Ishikawa (cell line): ENCODE measurements at regions not wholly inside any gene's neighbourhood (a gene's known extent, or its start where the extent isn't known, plus 50 kb on each side); places are given as distances from the start of the nearest gene placed in this dataset.

Source experiments
- CEBPB ChIP-seq: IDR thresholded peaks from 2 replicates; pipeline ENCODE4 v1.6.1; 2012
- CREB1 ChIP-seq: IDR thresholded peaks from 2 replicates; pipeline ENCODE4 v1.6.1; 2012; ENCODE audit warnings: low read depth
- EGR1 ChIP-seq: IDR thresholded peaks from 2 replicates; pipeline ENCODE4 v1.6.1; 2012
- EP300 ChIP-seq: IDR thresholded peaks from 2 replicates; pipeline ENCODE4 v1.6.1; 2012; ENCODE audit warnings: borderline replicate concordance
- FOXM1 ChIP-seq: IDR thresholded peaks from 2 replicates; pipeline ENCODE4 v1.6.1; 2012; ENCODE audit warnings: low read depth, borderline replicate concordance
- NFIC ChIP-seq: IDR thresholded peaks from 2 replicates; pipeline ENCODE4 v1.6.1; 2012
- RAD21 ChIP-seq: IDR thresholded peaks from 2 replicates; pipeline ENCODE4 v1.6.1; 2012; ENCODE audit warnings: low read depth
- TAF1 ChIP-seq: IDR thresholded peaks from 2 replicates; pipeline ENCODE4 v1.6.1; 2012; ENCODE audit warnings: low read depth, mild to moderate bottlenecking
- TCF12 ChIP-seq: IDR thresholded peaks from 2 replicates; pipeline ENCODE4 v1.6.1; 2012; ENCODE audit warnings: low read depth
- TEAD4 ChIP-seq: IDR thresholded peaks from 2 replicates; pipeline ENCODE4 v1.6.1; 2012
- YY1 ChIP-seq: IDR thresholded peaks from 2 replicates; pipeline ENCODE4 v1.6.1; 2012; ENCODE audit warnings: low read depth
- ZBTB7A ChIP-seq: IDR thresholded peaks from 2 replicates; pipeline ENCODE4 v1.6.1; 2012; ENCODE audit warnings: low read depth
- TF ChIP-seq, protein P1 (sequence below): IDR thresholded peaks from 2 replicates; pipeline ENCODE4 v1.6.1; 2012
- TF ChIP-seq, protein P2 (sequence below): IDR thresholded peaks from 2 replicates; pipeline ENCODE4 v1.6.1; 2012; ENCODE audit warnings: low read depth, mild to moderate bottlenecking
- TF ChIP-seq, protein P3 (sequence below): IDR thresholded peaks from 2 replicates; pipeline ENCODE4 v1.6.1; 2012

DNA sequence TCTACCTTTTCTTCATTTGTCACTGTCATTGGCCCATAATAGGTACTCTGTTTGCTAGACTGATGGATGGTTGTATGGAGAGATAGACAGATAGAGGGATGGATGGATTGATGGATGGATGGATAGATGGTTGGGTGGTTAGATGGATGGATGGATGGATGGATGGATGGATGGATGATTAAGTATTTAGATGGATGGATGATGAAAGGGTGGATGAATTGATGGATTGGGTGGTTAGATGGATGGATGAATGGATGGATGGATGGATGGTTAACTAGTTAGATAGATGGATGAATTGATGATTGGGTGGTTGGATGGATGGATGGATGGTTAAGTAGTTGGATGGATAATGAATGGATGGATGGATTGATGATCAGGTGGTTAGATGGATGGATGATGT is 334.7 kb upstream of the AUTS2 start:
- no peak for TF ChIP-seq TEAD4
- no peak for TF ChIP-seq RAD21
- TF ChIP-seq, protein P1, sequence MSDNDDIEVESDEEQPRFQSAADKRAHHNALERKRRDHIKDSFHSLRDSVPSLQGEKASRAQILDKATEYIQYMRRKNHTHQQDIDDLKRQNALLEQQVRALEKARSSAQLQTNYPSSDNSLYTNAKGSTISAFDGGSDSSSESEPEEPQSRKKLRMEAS: no peak
- TF ChIP-seq NFIC: no peak
- TF ChIP-seq EGR1: no peak
- no peak for TF ChIP-seq CEBPB
- no peak for TF ChIP-seq TAF1

DNA sequence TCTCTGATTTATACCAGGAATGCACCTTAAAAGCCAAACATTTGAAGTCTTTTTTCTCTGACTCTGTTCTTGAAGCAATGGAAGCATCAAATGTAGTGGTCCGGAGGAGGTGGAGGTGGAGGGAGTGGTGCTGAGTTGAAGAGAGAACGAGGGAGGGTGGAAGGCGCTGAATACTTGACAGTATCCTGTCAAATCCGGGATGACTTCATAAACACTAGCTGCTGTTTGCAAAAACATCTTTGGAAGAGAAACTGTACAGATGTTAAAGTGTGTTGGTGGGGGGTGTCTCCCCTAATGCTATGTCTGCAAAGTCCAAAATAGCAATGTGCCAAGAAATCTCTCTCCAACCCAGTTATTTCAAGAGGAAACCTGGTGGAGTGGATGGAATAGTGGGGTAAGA is 328.5 kb upstream of the AUTS2 start:
- TF ChIP-seq, protein P2, sequence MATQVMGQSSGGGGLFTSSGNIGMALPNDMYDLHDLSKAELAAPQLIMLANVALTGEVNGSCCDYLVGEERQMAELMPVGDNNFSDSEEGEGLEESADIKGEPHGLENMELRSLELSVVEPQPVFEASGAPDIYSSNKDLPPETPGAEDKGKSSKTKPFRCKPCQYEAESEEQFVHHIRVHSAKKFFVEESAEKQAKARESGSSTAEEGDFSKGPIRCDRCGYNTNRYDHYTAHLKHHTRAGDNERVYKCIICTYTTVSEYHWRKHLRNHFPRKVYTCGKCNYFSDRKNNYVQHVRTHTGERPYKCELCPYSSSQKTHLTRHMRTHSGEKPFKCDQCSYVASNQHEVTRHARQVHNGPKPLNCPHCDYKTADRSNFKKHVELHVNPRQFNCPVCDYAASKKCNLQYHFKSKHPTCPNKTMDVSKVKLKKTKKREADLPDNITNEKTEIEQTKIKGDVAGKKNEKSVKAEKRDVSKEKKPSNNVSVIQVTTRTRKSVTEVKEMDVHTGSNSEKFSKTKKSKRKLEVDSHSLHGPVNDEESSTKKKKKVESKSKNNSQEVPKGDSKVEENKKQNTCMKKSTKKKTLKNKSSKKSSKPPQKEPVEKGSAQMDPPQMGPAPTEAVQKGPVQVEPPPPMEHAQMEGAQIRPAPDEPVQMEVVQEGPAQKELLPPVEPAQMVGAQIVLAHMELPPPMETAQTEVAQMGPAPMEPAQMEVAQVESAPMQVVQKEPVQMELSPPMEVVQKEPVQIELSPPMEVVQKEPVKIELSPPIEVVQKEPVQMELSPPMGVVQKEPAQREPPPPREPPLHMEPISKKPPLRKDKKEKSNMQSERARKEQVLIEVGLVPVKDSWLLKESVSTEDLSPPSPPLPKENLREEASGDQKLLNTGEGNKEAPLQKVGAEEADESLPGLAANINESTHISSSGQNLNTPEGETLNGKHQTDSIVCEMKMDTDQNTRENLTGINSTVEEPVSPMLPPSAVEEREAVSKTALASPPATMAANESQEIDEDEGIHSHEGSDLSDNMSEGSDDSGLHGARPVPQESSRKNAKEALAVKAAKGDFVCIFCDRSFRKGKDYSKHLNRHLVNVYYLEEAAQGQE: no peak
- no peak for TF ChIP-seq TAF1
- TF ChIP-seq RAD21: no peak
- no peak for TF ChIP-seq ZBTB7A
- TF ChIP-seq EGR1: no peak
- TF ChIP-seq, protein P3, sequence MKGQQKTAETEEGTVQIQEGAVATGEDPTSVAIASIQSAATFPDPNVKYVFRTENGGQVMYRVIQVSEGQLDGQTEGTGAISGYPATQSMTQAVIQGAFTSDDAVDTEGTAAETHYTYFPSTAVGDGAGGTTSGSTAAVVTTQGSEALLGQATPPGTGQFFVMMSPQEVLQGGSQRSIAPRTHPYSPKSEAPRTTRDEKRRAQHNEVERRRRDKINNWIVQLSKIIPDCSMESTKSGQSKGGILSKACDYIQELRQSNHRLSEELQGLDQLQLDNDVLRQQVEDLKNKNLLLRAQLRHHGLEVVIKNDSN: no peak
- no peak for TF ChIP-seq TCF12
- TF ChIP-seq, protein P1: no peak
- no peak for TF ChIP-seq NFIC
- no peak for TF ChIP-seq CEBPB
- no peak for TF ChIP-seq TEAD4
- no peak for TF ChIP-seq CREB1
- no peak for TF ChIP-seq EP300

DNA sequence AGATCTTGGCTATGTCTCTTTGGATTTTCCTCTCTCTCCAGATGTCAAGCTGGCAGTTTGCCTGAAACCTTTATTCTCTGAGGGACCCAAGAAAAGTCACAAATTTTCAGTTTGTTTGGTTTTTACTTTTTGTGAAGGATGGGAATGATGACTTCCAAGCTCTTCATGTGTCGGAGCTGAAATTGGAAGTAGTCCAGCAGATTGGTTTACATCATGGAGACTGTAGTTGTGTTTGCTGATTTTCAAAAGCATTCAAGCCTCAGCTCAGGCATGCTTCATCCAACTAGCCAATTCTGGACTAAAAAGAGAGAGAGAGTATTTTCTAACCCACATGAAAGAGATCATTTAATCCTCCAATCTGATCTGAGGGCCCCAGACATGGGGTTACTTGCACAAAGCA is 326.2 kb upstream of the AUTS2 start:
- TF ChIP-seq NFIC: no peak
- no peak for TF ChIP-seq TCF12
- TF ChIP-seq YY1: no peak
- TF ChIP-seq ZBTB7A: no peak
- TF ChIP-seq FOXM1: no peak
- TF ChIP-seq, protein P1: no peak

DNA sequence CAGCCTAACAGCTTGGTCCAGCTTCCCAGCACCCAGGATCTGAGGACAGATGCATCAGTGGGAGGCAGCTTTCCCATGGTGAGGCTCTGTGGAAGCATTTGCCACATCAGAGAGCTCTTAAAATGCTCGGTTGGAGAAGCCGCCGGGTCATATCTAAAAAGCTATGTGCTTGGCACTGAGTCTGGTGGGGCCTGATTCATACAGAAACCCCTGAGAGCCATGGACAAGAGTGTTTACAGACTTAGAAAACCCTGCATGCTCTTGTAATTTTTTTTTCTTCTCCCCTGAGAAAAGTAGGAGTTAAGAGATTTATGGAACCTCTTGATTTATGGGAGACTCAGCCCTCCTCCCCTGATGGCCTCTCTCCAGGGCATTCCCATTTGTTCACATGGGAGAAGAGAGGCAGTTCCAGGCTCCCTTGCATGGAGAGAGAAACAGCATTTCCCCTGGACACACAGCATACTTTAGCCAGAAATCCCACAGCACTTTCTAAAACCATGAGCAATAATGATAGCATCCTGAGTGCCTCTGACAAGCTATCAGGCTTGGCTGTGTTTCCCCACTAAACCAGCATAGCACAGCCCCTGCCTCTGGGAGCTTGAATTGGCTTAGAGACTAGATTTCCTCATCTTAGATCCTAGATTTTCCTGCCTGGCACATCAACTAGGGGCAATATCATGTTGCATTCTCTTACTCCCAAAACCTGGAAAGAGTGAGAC is 322.1 kb upstream of the AUTS2 start:
- TF ChIP-seq NFIC (no peak), TCF12 (no peak), TAF1 (no peak), RAD21 (no peak), TEAD4 (no peak), YY1 (no peak), EP300 (no peak), CEBPB (no peak), EGR1 (no peak), ZBTB7A (no peak)
- TF ChIP-seq, protein P1: no peak
- TF ChIP-seq, protein P2: no peak

DNA sequence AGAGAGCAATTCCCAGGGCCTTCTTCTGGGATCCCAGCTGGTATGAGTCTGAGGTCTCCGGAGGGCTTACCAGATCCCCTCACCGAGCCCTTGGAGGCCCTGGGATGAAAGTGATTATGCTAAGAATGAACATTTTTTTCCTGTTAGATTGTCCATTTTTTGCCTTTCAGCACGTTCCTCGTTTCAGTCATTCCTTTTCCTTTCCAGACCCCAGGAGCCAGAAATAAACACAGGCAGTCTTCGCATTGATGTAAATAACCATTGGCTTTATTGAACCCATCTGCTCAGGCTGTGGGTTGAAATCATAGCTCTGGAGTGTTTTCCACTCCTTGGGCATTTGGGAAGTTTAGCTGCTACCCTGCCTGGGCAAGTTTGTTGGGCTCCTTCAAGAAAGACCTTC is 320.9 kb upstream of the AUTS2 start:
- TF ChIP-seq CREB1: no peak
- TF ChIP-seq, protein P3: no peak
- no peak for TF ChIP-seq YY1
- no peak for TF ChIP-seq NFIC
- TF ChIP-seq RAD21: no peak
- no peak for TF ChIP-seq CEBPB
- TF ChIP-seq TCF12: no peak
- TF ChIP-seq, protein P1: no peak
- no peak for TF ChIP-seq TAF1
- no peak for TF ChIP-seq FOXM1
- TF ChIP-seq EGR1: no peak
- TF ChIP-seq, protein P2: no peak
- no peak for TF ChIP-seq EP300
- no peak for TF ChIP-seq ZBTB7A
- TF ChIP-seq TEAD4: no peak
